ENCODE measurements at regions not wholly inside any gene's neighbourhood (a gene's known extent, or its start where the extent isn't known, plus 50 kb on each side); places are given as distances from the start of the nearest gene placed in this dataset.

- H3K27me3 ChIP-seq (ENCODE audit: control insufficient read depth, insufficient read depth, low read length): no peaks in the 10 kb centered on the region
- no peak overlapping the region for H3K4me3 ChIP-seq (ENCODE audit: low read length in 3 of 3)
- TF ChIP-seq, protein P1, sequence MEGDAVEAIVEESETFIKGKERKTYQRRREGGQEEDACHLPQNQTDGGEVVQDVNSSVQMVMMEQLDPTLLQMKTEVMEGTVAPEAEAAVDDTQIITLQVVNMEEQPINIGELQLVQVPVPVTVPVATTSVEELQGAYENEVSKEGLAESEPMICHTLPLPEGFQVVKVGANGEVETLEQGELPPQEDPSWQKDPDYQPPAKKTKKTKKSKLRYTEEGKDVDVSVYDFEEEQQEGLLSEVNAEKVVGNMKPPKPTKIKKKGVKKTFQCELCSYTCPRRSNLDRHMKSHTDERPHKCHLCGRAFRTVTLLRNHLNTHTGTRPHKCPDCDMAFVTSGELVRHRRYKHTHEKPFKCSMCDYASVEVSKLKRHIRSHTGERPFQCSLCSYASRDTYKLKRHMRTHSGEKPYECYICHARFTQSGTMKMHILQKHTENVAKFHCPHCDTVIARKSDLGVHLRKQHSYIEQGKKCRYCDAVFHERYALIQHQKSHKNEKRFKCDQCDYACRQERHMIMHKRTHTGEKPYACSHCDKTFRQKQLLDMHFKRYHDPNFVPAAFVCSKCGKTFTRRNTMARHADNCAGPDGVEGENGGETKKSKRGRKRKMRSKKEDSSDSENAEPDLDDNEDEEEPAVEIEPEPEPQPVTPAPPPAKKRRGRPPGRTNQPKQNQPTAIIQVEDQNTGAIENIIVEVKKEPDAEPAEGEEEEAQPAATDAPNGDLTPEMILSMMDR (IDR thresholded peaks at IDR 0.05; ENCODE audit: borderline replicate concordance, extremely low read depth, insufficient read depth): no peak
- H3K9me3 ChIP-seq (ENCODE audit: control insufficient read depth in 2 of 3, insufficient read depth in 1 of 3, low read length in 3 of 3): no peaks in the 10 kb centered on the region
- H3K4me1 ChIP-seq (ENCODE audit: control insufficient read depth in 2 of 3, insufficient read depth in 2 of 3, low read depth in 1 of 3, low read length in 3 of 3): peaks cover 0 to 4% (median 0%) of the 10 kb centered on the region in 3 donors
- no peak for FAIRE-seq
- DNase-seq: no peak
- intact Hi-C loops (cut with DNase I): no loop called here
- H3K36me3 ChIP-seq (ENCODE audit: control insufficient read depth in 2 of 3, insufficient read depth in 3 of 3, low read length in 3 of 3): no peaks in the 10 kb centered on the region
- H3K27ac ChIP-seq (ENCODE audit: low read depth in 2 of 2, low read length in 2 of 2): no peak overlapping the region
- H3K9ac ChIP-seq (ENCODE audit: low read length in 3 of 3): no peak overlapping the region
These were observed 199.4 kb downstream of the FOXD2 start for GRCh38 chr1:47637111-47637685.

GRCh38 chr1:47638240-47638639 is 200.4 kb downstream of the FOXD2 start:
- no peak for FAIRE-seq
- TF ChIP-seq, protein P1 (IDR thresholded peaks at IDR 0.05; ENCODE audit: borderline replicate concordance, extremely low read depth, insufficient read depth): no peak
- DNase-seq: no peak
- H3K27me3 ChIP-seq (ENCODE audit: control insufficient read depth, insufficient read depth, low read length): no peaks in the 10 kb centered on the region
- no peak overlapping the region for H3K27ac ChIP-seq (ENCODE audit: low read depth in 2 of 2, low read length in 2 of 2)
- no peak overlapping the region for H3K9ac ChIP-seq (ENCODE audit: low read length in 3 of 3)
- H3K36me3 ChIP-seq (ENCODE audit: control insufficient read depth in 2 of 3, insufficient read depth in 3 of 3, low read length in 3 of 3): no peaks in the 10 kb centered on the region
- peaks cover 0 to 4% (median 0%) of the 10 kb centered on the region in 3 donors for H3K4me1 ChIP-seq (ENCODE audit: control insufficient read depth in 2 of 3, insufficient read depth in 2 of 3, low read depth in 1 of 3, low read length in 3 of 3)
- no peaks in the 10 kb centered on the region for H3K9me3 ChIP-seq (ENCODE audit: control insufficient read depth in 2 of 3, insufficient read depth in 1 of 3, low read length in 3 of 3)
- no peak overlapping the region for H3K4me3 ChIP-seq (ENCODE audit: low read length in 3 of 3)
- intact Hi-C loops (cut with DNase I): no loop called here

GRCh38 chr1:47638713-47639112 is 200.9 kb downstream of the FOXD2 start:
- H3K4me1 ChIP-seq (ENCODE audit: control insufficient read depth in 2 of 3, insufficient read depth in 2 of 3, low read depth in 1 of 3, low read length in 3 of 3): peaks cover 0 to 4% (median 0%) of the 10 kb centered on the region in 3 donors
- H3K27me3 ChIP-seq (ENCODE audit: control insufficient read depth, insufficient read depth, low read length): no peaks in the 10 kb centered on the region
- H3K9me3 ChIP-seq (ENCODE audit: control insufficient read depth in 2 of 3, insufficient read depth in 1 of 3, low read length in 3 of 3): no peaks in the 10 kb centered on the region
- TF ChIP-seq, protein P1 (IDR thresholded peaks at IDR 0.05; ENCODE audit: borderline replicate concordance, extremely low read depth, insufficient read depth): no peak
- no peak for FAIRE-seq
- no peaks in the 10 kb centered on the region for H3K36me3 ChIP-seq (ENCODE audit: control insufficient read depth in 2 of 3, insufficient read depth in 3 of 3, low read length in 3 of 3)
- no peak overlapping the region for H3K9ac ChIP-seq (ENCODE audit: low read length in 3 of 3)
- H3K27ac ChIP-seq (ENCODE audit: low read depth in 2 of 2, low read length in 2 of 2): no peak overlapping the region
- H3K4me3 ChIP-seq (ENCODE audit: low read length in 3 of 3): no peak overlapping the region
- intact Hi-C loops (cut with DNase I): no loop called here
- DNase-seq: no peak

Data from kidney (tissue), 13 donors.